Tibial artery (tissue), 4 donors: ENCODE measurements at regions not wholly inside any gene's neighbourhood (a gene's known extent, or its start where the extent isn't known, plus 50 kb on each side); places are given as distances from the start of the nearest gene placed in this dataset.

Experiments
- DNase-seq, 2 donors: peaks; one replicate each; pipeline ENCODE4 v3.0.0-alpha.2; 2019
- H3K27ac ChIP-seq, 2 donors: fragments of 200-600 bp; sonication (generic) in 1 of 2; 1 replicate in 1 of 2; 2 replicates in 1 of 2; pipeline ENCODE4 v1.5.1; 2018 to 2019; ENCODE audit warnings: mild to moderate bottlenecking in 1 of 2
- H3K27me3 ChIP-seq, 2 donors: fragments of 200-600 bp; sonication (generic) in 1 of 2; one replicate each; pipeline versions ENCODE4 v1.5.1 to v1.6.0; 2016 to 2019
- H3K36me3 ChIP-seq, 3 donors: fragments of 200-600 bp; sonication (generic) in 2 of 3; one replicate each; pipeline ENCODE4 v1.5.1; 2016 to 2019; ENCODE audit warnings: mild to moderate bottlenecking in 2 of 3
- H3K4me1 ChIP-seq, 4 donors: fragments of 200-600 bp; sonication (generic) in 2 of 4; 1 replicate in 3 of 4; 2 replicates in 1 of 4; pipeline ENCODE4 v1.5.1; 2016 to 2019
- H3K4me3 ChIP-seq, 2 donors: fragments of 200-600 bp; sonication (generic) in 1 of 2; 1 replicate in 1 of 2; 2 replicates in 1 of 2; pipeline ENCODE4 v1.5.1; 2018 to 2019; ENCODE audit warnings: mild to moderate bottlenecking in 2 of 2
- H3K9me3 ChIP-seq, 3 donors: fragments of 200-600 bp; sonication (generic) in 1 of 3; one replicate each; pipeline ENCODE4 v1.5.1; 2016 to 2019
- CTCF ChIP-seq, 2 experiments: fragments of 200-600 bp in 1 of 2; fragments of 450-650 bp in 1 of 2; IDR thresholded peaks; one replicate each; pipeline ENCODE4 v1.5.1; 2017 to 2019; ENCODE audit warnings: antibody characterized with exemption in 2 of 2, mild to moderate bottlenecking in 1 of 2, moderate library complexity in 1 of 2
- intact Hi-C: fragments of 100-400 bp; cut with DNase I; formaldehyde crosslinking; loops from one replicate; pipeline ENCODE4 v1.15.0; 2023; ENCODE audit warnings: low total_unique reads

- H3K27me3 ChIP-seq = peaks cover 0 to 4% of the 10 kb centered on the region in 2 donors
- H3K27ac ChIP-seq = no peak overlapping the region
- DNase-seq = no peak
- no peak overlapping the region for H3K4me3 ChIP-seq
- intact Hi-C loops = no loop called here
- H3K9me3 ChIP-seq = no peaks in the 10 kb centered on the region
- peaks cover 0 to 6% (median 0%) of the 10 kb centered on the region in 4 donors for H3K4me1 ChIP-seq
- no peaks in the 10 kb centered on the region for H3K36me3 ChIP-seq
- no peak for TF ChIP-seq CTCF (IDR thresholded peaks at IDR 0.05)
Measured at GRCh38 chr10:21077681-21078080, 180.6 kb upstream of the NEBL start.

- Histone ChIP-seq H3K36me3 (no peaks in the 10 kb centered on the region), H3K9me3 (no peaks in the 10 kb centered on the region), H3K4me3 (no peak overlapping the region), H3K4me1 (peaks cover 0 to 6% (median 0%) of the 10 kb centered on the region in 4 donors), H3K27me3 (peaks cover 0 to 8% of the 10 kb centered on the region in 2 donors), H3K27ac (no peak overlapping the region)
- TF ChIP-seq CTCF (IDR thresholded peaks at IDR 0.05) = no peak
- no peak for DNase-seq
- intact Hi-C loops = no loop called here
Measured at GRCh38 chr10:21076381-21076780, 179.3 kb upstream of the NEBL start.

GRCh38 chr10:21075880-21076279 lies 178.8 kb upstream of the NEBL start:
- H3K4me1 ChIP-seq = peaks cover 0 to 6% (median 0%) of the 10 kb centered on the region in 4 donors
- H3K27me3 ChIP-seq = peaks cover 0 to 8% of the 10 kb centered on the region in 2 donors
- H3K27ac ChIP-seq = no peak overlapping the region
- H3K36me3 ChIP-seq = no peaks in the 10 kb centered on the region
- intact Hi-C loops = no loop called here
- no peaks in the 10 kb centered on the region for H3K9me3 ChIP-seq
- TF ChIP-seq CTCF (IDR thresholded peaks at IDR 0.05) = no peak
- DNase-seq = no peak
- H3K4me3 ChIP-seq = no peak overlapping the region

- Histone ChIP-seq H3K27me3 (peaks cover 0 to 8% of the 10 kb centered on the region in 2 donors), H3K27ac (no peak overlapping the region), H3K4me1 (no peaks in the 10 kb centered on the region), H3K9me3 (no peaks in the 10 kb centered on the region), H3K4me3 (no peak overlapping the region), H3K36me3 (no peaks in the 10 kb centered on the region)
- TF ChIP-seq CTCF (IDR thresholded peaks at IDR 0.05) = no peak
- DNase-seq = no peak
- intact Hi-C loops = no loop called here
Measured at GRCh38 chr10:21071001-21071673, 174.0 kb upstream of the NEBL start.

- no peak overlapping the region for H3K4me3 ChIP-seq
- intact Hi-C loops = no loop called here
- no peak overlapping the region for H3K27ac ChIP-seq
- no peak for TF ChIP-seq CTCF (IDR thresholded peaks at IDR 0.05)
- peaks cover 0 to 8% of the 10 kb centered on the region in 2 donors for H3K27me3 ChIP-seq
- H3K9me3 ChIP-seq = no peaks in the 10 kb centered on the region
- no peaks in the 10 kb centered on the region for H3K36me3 ChIP-seq
- H3K4me1 ChIP-seq = no peaks in the 10 kb centered on the region
- DNase-seq = no peak
Measured at GRCh38 chr10:21069929-21070700, 173.0 kb upstream of the NEBL start.
